ENCODE measurements at regions not wholly inside any gene's neighbourhood (a gene's known extent, or its start where the extent isn't known, plus 50 kb on each side); places are given as distances from the start of the nearest gene placed in this dataset.

DNA sequence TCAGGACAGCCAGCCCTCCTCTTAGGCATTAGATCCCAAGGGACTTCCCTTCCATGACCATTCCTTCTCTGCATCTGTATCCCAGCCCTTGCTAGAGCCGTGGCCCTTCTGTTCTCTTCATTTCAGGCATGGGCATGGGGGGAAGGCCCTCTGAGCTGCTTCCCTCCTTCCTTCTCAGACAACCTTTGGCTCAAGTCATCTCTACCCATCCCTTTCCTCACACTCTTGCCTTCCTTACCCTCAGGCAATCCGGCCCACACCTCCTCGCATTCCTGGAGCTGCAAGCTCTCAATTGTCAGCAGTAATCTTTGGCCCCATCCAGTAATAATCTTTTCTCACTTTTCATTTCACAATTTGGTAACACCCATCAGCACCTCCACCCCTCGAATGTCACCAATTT, 426.9 kb upstream of the JARID2 start (continued):
- TF ChIP-seq, protein P1, sequence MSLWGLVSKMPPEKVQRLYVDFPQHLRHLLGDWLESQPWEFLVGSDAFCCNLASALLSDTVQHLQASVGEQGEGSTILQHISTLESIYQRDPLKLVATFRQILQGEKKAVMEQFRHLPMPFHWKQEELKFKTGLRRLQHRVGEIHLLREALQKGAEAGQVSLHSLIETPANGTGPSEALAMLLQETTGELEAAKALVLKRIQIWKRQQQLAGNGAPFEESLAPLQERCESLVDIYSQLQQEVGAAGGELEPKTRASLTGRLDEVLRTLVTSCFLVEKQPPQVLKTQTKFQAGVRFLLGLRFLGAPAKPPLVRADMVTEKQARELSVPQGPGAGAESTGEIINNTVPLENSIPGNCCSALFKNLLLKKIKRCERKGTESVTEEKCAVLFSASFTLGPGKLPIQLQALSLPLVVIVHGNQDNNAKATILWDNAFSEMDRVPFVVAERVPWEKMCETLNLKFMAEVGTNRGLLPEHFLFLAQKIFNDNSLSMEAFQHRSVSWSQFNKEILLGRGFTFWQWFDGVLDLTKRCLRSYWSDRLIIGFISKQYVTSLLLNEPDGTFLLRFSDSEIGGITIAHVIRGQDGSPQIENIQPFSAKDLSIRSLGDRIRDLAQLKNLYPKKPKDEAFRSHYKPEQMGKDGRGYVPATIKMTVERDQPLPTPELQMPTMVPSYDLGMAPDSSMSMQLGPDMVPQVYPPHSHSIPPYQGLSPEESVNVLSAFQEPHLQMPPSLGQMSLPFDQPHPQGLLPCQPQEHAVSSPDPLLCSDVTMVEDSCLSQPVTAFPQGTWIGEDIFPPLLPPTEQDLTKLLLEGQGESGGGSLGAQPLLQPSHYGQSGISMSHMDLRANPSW (CRISPR knock-in tag; conservative IDR thresholded peaks at IDR 0.05; ENCODE audit: low read depth), result no peak
- TF ChIP-seq, protein P2, sequence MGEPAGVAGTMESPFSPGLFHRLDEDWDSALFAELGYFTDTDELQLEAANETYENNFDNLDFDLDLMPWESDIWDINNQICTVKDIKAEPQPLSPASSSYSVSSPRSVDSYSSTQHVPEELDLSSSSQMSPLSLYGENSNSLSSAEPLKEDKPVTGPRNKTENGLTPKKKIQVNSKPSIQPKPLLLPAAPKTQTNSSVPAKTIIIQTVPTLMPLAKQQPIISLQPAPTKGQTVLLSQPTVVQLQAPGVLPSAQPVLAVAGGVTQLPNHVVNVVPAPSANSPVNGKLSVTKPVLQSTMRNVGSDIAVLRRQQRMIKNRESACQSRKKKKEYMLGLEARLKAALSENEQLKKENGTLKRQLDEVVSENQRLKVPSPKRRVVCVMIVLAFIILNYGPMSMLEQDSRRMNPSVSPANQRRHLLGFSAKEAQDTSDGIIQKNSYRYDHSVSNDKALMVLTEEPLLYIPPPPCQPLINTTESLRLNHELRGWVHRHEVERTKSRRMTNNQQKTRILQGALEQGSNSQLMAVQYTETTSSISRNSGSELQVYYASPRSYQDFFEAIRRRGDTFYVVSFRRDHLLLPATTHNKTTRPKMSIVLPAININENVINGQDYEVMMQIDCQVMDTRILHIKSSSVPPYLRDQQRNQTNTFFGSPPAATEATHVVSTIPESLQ (CRISPR knock-in tag; IDR thresholded peaks at IDR 0.05), result no peak

DNA sequence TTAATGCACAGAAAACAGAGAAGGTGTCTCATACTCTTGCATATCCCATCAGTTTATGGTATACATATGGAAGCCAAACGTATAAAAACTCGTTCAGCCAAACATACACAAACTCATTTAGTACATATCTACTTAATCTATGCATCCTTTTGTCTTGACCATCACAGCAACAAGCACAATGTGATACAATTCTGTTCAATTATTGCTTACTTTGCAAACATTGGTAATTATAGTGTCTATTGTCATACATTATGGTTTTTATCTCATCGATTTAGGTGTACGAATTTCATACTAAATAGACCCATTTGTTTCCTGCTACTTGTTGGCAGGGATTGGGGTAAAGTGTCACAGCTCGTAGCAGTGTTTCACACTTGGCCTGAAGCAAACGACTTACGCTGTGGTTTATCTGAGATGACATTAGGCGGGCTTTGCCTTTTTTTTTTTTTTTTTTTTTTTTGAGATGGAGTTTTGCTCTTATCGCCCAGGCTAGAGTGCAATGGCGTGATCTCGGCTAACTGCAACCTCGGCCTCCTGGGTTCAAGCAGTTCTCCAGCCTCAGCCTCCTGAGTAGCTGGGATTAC, 425.9 kb upstream of the JARID2 start:
- ChIA-PET POLR2A (no interaction called here), CTCF (no interaction called here)
- Mint-ChIP-seq H3K9me3 (peaks cover 7% of the 10 kb centered on the region), H3K36me3 (peaks cover 5% of the 10 kb centered on the region; the same call in 1 of the 2 replicates), H3K4me1 (peaks cover 59% of the 10 kb centered on the region), H3K27ac (no peak overlapping the region), H3K27me3 (ENCODE audit: low read depth) (peaks cover 6% of the 10 kb centered on the region), H3K4me3 (no peak overlapping the region)
- DNase-seq (ENCODE audit: low spot score), result no peak
- no peak for ATAC-seq
- TF ChIP-seq, protein P3, sequence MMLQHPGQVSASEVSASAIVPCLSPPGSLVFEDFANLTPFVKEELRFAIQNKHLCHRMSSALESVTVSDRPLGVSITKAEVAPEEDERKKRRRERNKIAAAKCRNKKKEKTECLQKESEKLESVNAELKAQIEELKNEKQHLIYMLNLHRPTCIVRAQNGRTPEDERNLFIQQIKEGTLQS (CRISPR knock-in tag; conservative IDR thresholded peaks at IDR 0.05), result no peak
- TF ChIP-seq ZNF671 (CRISPR knock-in tag; IDR thresholded peaks at IDR 0.05) (no peak), NR1H2 (CRISPR knock-in tag; IDR thresholded peaks at IDR 0.05) (no peak), EMX1 (CRISPR knock-in tag; IDR thresholded peaks at IDR 0.05) (no peak), ZNF317 (CRISPR knock-in tag; IDR thresholded peaks at IDR 0.05; ENCODE audit: borderline replicate concordance, low read depth) (no peak)
- TF ChIP-seq, protein P4, sequence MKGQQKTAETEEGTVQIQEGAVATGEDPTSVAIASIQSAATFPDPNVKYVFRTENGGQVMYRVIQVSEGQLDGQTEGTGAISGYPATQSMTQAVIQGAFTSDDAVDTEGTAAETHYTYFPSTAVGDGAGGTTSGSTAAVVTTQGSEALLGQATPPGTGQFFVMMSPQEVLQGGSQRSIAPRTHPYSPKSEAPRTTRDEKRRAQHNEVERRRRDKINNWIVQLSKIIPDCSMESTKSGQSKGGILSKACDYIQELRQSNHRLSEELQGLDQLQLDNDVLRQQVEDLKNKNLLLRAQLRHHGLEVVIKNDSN (CRISPR knock-in tag; IDR thresholded peaks at IDR 0.05), result no peak
- TF ChIP-seq, protein P5, sequence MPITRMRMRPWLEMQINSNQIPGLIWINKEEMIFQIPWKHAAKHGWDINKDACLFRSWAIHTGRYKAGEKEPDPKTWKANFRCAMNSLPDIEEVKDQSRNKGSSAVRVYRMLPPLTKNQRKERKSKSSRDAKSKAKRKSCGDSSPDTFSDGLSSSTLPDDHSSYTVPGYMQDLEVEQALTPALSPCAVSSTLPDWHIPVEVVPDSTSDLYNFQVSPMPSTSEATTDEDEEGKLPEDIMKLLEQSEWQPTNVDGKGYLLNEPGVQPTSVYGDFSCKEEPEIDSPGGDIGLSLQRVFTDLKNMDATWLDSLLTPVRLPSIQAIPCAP (CRISPR knock-in tag; IDR thresholded peaks at IDR 0.05), result no peak
- TF ChIP-seq, protein P6, sequence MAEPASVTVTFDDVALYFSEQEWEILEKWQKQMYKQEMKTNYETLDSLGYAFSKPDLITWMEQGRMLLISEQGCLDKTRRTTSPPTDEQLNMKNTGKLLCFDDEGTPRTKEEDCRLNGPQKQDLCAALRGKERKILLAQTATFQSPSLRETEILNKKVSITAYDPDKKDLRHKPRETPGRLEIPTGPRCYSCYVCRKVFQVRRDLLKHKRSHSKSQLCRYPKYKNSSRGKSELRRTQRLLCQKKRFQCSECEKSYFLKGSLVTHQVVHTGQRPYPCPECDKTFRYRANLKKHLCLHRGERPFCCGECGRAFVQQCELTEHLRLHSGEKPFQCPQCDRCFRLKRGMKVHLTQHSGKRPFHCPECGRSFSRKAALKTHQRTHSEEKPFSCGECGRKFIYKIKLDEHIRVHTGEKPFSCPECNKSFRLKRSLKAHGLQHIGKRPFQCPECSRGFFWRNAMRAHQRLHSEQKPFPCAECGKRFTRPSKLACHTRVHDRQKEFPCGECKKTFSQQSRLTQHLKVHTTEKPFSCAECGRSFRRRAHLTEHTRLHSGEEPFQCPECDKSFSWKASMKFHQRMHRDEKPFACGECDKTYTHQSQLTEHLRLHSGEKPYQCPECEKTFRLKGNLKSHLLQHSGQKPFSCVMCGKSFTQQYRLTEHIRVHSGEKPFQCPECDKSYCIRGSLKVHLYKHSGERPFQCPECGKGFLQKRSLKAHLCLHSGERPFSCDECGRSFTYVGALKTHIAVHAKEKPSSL (CRISPR knock-in tag; conservative IDR thresholded peaks at IDR 0.05), result no peak
- TF ChIP-seq, protein P7, sequence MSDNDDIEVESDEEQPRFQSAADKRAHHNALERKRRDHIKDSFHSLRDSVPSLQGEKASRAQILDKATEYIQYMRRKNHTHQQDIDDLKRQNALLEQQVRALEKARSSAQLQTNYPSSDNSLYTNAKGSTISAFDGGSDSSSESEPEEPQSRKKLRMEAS (CRISPR knock-in tag; IDR thresholded peaks at IDR 0.05), result no peak
- TF ChIP-seq, protein P8, sequence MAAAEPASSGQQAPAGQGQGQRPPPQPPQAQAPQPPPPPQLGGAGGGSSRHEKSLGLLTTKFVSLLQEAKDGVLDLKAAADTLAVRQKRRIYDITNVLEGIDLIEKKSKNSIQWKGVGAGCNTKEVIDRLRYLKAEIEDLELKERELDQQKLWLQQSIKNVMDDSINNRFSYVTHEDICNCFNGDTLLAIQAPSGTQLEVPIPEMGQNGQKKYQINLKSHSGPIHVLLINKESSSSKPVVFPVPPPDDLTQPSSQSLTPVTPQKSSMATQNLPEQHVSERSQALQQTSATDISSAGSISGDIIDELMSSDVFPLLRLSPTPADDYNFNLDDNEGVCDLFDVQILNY (CRISPR knock-in tag; IDR thresholded peaks at IDR 0.05), result no peak
- TF ChIP-seq, protein P9, sequence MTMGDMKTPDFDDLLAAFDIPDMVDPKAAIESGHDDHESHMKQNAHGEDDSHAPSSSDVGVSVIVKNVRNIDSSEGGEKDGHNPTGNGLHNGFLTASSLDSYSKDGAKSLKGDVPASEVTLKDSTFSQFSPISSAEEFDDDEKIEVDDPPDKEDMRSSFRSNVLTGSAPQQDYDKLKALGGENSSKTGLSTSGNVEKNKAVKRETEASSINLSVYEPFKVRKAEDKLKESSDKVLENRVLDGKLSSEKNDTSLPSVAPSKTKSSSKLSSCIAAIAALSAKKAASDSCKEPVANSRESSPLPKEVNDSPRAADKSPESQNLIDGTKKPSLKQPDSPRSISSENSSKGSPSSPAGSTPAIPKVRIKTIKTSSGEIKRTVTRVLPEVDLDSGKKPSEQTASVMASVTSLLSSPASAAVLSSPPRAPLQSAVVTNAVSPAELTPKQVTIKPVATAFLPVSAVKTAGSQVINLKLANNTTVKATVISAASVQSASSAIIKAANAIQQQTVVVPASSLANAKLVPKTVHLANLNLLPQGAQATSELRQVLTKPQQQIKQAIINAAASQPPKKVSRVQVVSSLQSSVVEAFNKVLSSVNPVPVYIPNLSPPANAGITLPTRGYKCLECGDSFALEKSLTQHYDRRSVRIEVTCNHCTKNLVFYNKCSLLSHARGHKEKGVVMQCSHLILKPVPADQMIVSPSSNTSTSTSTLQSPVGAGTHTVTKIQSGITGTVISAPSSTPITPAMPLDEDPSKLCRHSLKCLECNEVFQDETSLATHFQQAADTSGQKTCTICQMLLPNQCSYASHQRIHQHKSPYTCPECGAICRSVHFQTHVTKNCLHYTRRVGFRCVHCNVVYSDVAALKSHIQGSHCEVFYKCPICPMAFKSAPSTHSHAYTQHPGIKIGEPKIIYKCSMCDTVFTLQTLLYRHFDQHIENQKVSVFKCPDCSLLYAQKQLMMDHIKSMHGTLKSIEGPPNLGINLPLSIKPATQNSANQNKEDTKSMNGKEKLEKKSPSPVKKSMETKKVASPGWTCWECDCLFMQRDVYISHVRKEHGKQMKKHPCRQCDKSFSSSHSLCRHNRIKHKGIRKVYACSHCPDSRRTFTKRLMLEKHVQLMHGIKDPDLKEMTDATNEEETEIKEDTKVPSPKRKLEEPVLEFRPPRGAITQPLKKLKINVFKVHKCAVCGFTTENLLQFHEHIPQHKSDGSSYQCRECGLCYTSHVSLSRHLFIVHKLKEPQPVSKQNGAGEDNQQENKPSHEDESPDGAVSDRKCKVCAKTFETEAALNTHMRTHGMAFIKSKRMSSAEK (CRISPR knock-in tag; IDR thresholded peaks at IDR 0.05; ENCODE audit: borderline replicate concordance), result no peak
- TF ChIP-seq, protein P10, sequence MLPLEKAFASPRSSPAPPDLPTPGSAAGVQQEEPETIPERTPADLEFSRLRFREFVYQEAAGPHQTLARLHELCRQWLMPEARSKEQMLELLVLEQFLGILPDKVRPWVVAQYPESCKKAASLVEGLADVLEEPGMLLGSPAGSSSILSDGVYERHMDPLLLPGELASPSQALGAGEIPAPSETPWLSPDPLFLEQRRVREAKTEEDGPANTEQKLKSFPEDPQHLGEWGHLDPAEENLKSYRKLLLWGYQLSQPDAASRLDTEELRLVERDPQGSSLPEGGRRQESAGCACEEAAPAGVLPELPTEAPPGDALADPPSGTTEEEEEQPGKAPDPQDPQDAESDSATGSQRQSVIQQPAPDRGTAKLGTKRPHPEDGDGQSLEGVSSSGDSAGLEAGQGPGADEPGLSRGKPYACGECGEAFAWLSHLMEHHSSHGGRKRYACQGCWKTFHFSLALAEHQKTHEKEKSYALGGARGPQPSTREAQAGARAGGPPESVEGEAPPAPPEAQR (CRISPR knock-in tag; IDR thresholded peaks at IDR 0.05), result no peak
- TF ChIP-seq, protein P11, sequence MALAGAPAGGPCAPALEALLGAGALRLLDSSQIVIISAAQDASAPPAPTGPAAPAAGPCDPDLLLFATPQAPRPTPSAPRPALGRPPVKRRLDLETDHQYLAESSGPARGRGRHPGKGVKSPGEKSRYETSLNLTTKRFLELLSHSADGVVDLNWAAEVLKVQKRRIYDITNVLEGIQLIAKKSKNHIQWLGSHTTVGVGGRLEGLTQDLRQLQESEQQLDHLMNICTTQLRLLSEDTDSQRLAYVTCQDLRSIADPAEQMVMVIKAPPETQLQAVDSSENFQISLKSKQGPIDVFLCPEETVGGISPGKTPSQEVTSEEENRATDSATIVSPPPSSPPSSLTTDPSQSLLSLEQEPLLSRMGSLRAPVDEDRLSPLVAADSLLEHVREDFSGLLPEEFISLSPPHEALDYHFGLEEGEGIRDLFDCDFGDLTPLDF (CRISPR knock-in tag; IDR thresholded peaks at IDR 0.05), result no peak
